ENCODE measurements at regions not wholly inside any gene's neighbourhood (a gene's known extent, or its start where the extent isn't known, plus 50 kb on each side); places are given as distances from the start of the nearest gene placed in this dataset.

GRCh38 chr15:46580487-46580886 is 945.7 kb downstream of the SQOR start:
- Histone ChIP-seq H2AFZ (ENCODE audit: low read length) (no peak overlapping the region), H3K27ac (ENCODE audit: low read length) (no peak overlapping the region), H3K9me2 (replicated peaks; ENCODE audit: low read length) (no peaks in the 10 kb centered on the region), H3K9ac (ENCODE audit: low read length) (no peak overlapping the region), H3K4me3 (ENCODE audit: low read length) (no peak overlapping the region), H3K79me2 (ENCODE audit: low read length) (no peaks in the 10 kb centered on the region), H3K9me3 (ENCODE audit: low read length) (no peaks in the 10 kb centered on the region), H3K4me1 (ENCODE audit: insufficient read depth, low read length) (no peaks in the 10 kb centered on the region), H4K20me1 (ENCODE audit: low read length) (no peaks in the 10 kb centered on the region), H3F3A (ENCODE audit: low read length, unreplicated experiment) (no peaks in the 10 kb centered on the region), H3K27me3 (ENCODE audit: low read length) (no peaks in the 10 kb centered on the region), H3K4me2 (ENCODE audit: low read length) (no peak overlapping the region), H3K36me3 (ENCODE audit: low read depth, low read length) (no peaks in the 10 kb centered on the region)
- ChIA-PET CTCF (no interaction called here), POLR2A (ENCODE audit: unreplicated experiment) (no interaction called here)
- ATAC-seq (no peak), DNase-seq (no peak)
- no TSS peak for BruUV-seq (replicated peaks)
- intact Hi-C loops (cut with micrococcal nuclease): no loop called here
- no peak for TF ChIP-seq EZH2phosphoT487 (IDR thresholded peaks at IDR 0.05; ENCODE audit: borderline replicate concordance, low read length)
- no peak for TF ChIP-seq EZH2 (IDR thresholded peaks at IDR 0.05; ENCODE audit: low read length, unreplicated experiment)
- no peak for TF ChIP-seq CTCF (conservative IDR thresholded peaks at IDR 0.05; ENCODE audit: low read depth, low read length)

GRCh38 chr15:46580924-46581323 is 946.1 kb downstream of the SQOR start:
- Histone ChIP-seq H3F3A (ENCODE audit: low read length, unreplicated experiment) (no peaks in the 10 kb centered on the region), H3K9me3 (ENCODE audit: low read length) (no peaks in the 10 kb centered on the region), H3K36me3 (ENCODE audit: low read depth, low read length) (no peaks in the 10 kb centered on the region), H3K4me3 (ENCODE audit: low read length) (no peak overlapping the region), H3K4me2 (ENCODE audit: low read length) (no peak overlapping the region), H3K27me3 (ENCODE audit: low read length) (no peaks in the 10 kb centered on the region), H2AFZ (ENCODE audit: low read length) (no peak overlapping the region), H3K27ac (ENCODE audit: low read length) (no peak overlapping the region), H3K79me2 (ENCODE audit: low read length) (no peaks in the 10 kb centered on the region), H3K9me2 (replicated peaks; ENCODE audit: low read length) (no peaks in the 10 kb centered on the region), H3K4me1 (ENCODE audit: insufficient read depth, low read length) (no peaks in the 10 kb centered on the region), H4K20me1 (ENCODE audit: low read length) (no peaks in the 10 kb centered on the region), H3K9ac (ENCODE audit: low read length) (no peak overlapping the region)
- intact Hi-C loops (cut with micrococcal nuclease): no loop called here
- ChIA-PET POLR2A (ENCODE audit: unreplicated experiment) (no interaction called here), CTCF (no interaction called here)
- ATAC-seq (no peak), DNase-seq (no peak)
- no TSS peak for BruUV-seq (replicated peaks)
- TF ChIP-seq CTCF (conservative IDR thresholded peaks at IDR 0.05; ENCODE audit: low read depth, low read length) (no peak), EZH2 (IDR thresholded peaks at IDR 0.05; ENCODE audit: low read length, unreplicated experiment) (no peak), EZH2phosphoT487 (IDR thresholded peaks at IDR 0.05; ENCODE audit: borderline replicate concordance, low read length) (no peak)

- H3K79me2 ChIP-seq (ENCODE audit: low read length): no peaks in the 10 kb centered on the region
- H4K20me1 ChIP-seq (ENCODE audit: low read length): no peaks in the 10 kb centered on the region
- TF ChIP-seq EZH2phosphoT487 (IDR thresholded peaks at IDR 0.05; ENCODE audit: borderline replicate concordance, low read length) (no peak), CTCF (conservative IDR thresholded peaks at IDR 0.05; ENCODE audit: low read depth, low read length) (no peak), EZH2 (IDR thresholded peaks at IDR 0.05; ENCODE audit: low read length, unreplicated experiment) (no peak)
- DNase-seq (no peak), ATAC-seq (no peak)
- H2AFZ ChIP-seq (ENCODE audit: low read length): no peak overlapping the region
- H3F3A ChIP-seq (ENCODE audit: low read length, unreplicated experiment): no peaks in the 10 kb centered on the region
- H3K9me3 ChIP-seq (ENCODE audit: low read length): no peaks in the 10 kb centered on the region
- no peaks in the 10 kb centered on the region for H3K27me3 ChIP-seq (ENCODE audit: low read length)
- H3K9ac ChIP-seq (ENCODE audit: low read length): no peak overlapping the region
- ChIA-PET CTCF (no interaction called here), POLR2A (ENCODE audit: unreplicated experiment) (no interaction called here)
- H3K4me2 ChIP-seq (ENCODE audit: low read length): no peak overlapping the region
- no peaks in the 10 kb centered on the region for H3K36me3 ChIP-seq (ENCODE audit: low read depth, low read length)
- H3K27ac ChIP-seq (ENCODE audit: low read length): no peak overlapping the region
- H3K9me2 ChIP-seq (replicated peaks; ENCODE audit: low read length): no peaks in the 10 kb centered on the region
- H3K4me1 ChIP-seq (ENCODE audit: insufficient read depth, low read length): no peaks in the 10 kb centered on the region
- no peak overlapping the region for H3K4me3 ChIP-seq (ENCODE audit: low read length)
- intact Hi-C loops (cut with micrococcal nuclease): no loop called here
- no TSS peak for BruUV-seq (replicated peaks)
Measured at GRCh38 chr15:46589088-46589487, 954.3 kb downstream of the SQOR start.

Data from PC-3 (cell line).